ENCODE measurements at regions not wholly inside any gene's neighbourhood (a gene's known extent, or its start where the extent isn't known, plus 50 kb on each side); places are given as distances from the start of the nearest gene placed in this dataset.

GRCh38 chr9:90478821-90479220, 163.8 kb downstream of the DIRAS2 start:
- TF ChIP-seq TRIM28 (IDR thresholded peaks at IDR 0.05; ENCODE audit: borderline replicate concordance, low read length): no peak
- no peak for TF ChIP-seq ZNF121 (tag by site-specific recombination; IDR thresholded peaks at IDR 0.05)
- TF ChIP-seq ZNF175 (tag by site-specific recombination; IDR thresholded peaks at IDR 0.05): no peak
- TF ChIP-seq, protein P1, sequence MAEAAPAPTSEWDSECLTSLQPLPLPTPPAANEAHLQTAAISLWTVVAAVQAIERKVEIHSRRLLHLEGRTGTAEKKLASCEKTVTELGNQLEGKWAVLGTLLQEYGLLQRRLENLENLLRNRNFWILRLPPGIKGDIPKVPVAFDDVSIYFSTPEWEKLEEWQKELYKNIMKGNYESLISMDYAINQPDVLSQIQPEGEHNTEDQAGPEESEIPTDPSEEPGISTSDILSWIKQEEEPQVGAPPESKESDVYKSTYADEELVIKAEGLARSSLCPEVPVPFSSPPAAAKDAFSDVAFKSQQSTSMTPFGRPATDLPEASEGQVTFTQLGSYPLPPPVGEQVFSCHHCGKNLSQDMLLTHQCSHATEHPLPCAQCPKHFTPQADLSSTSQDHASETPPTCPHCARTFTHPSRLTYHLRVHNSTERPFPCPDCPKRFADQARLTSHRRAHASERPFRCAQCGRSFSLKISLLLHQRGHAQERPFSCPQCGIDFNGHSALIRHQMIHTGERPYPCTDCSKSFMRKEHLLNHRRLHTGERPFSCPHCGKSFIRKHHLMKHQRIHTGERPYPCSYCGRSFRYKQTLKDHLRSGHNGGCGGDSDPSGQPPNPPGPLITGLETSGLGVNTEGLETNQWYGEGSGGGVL (tag by site-specific recombination; IDR thresholded peaks at IDR 0.05): no peak
- no peak for TF ChIP-seq ZNF24 (tag by site-specific recombination; IDR thresholded peaks at IDR 0.05)
- TF ChIP-seq ZBTB21 (tag by site-specific recombination; IDR thresholded peaks at IDR 0.05): no peak
- TF ChIP-seq HOXA7 (CRISPR knock-in tag; IDR thresholded peaks at IDR 0.05; ENCODE audit: borderline replicate concordance): no peak
- TF ChIP-seq PATZ1 (tag by site-specific recombination; IDR thresholded peaks at IDR 0.05): no peak
- no peak for TF ChIP-seq CTCF (tag by site-specific recombination; IDR thresholded peaks at IDR 0.05)
- no peak for TF ChIP-seq ZNF16 (tag by site-specific recombination; IDR thresholded peaks at IDR 0.05; ENCODE audit: low read depth)
